NCI-H1694 treated with DMSO at 0.1 percent for 48 hours (cell line): ENCODE measurements at regions not wholly inside any gene's neighbourhood (a gene's known extent, or its start where the extent isn't known, plus 50 kb on each side); places are given as distances from the start of the nearest gene placed in this dataset.

Source experiments
- DNase-seq: peaks from one replicate; lab custom pipeline; 2025; lab: John Stamatoyannopoulos, UW

GRCh38 chr10:105793071-105793470 is 1152.0 kb downstream of the SORCS3 start:
- DNase-seq: no peak

- no peak for DNase-seq
These were observed 1144.6 kb downstream of the SORCS3 start for GRCh38 chr10:105785721-105786120.

- DNase-seq: no peak
These were observed 1142.9 kb downstream of the SORCS3 start for GRCh38 chr10:105783936-105784483.

- DNase-seq: no peak
These were observed 1133.8 kb downstream of the SORCS3 start for GRCh38 chr10:105774881-105775280.

GRCh38 chr10:105774351-105774750 is 1133.3 kb downstream of the SORCS3 start:
- DNase-seq: no peak

GRCh38 chr10:105770524-105771212 is 1129.6 kb downstream of the SORCS3 start:
- DNase-seq: no peak

GRCh38 chr10:105769248-105770184 is 1128.4 kb downstream of the SORCS3 start:
- no peak for DNase-seq

GRCh38 chr10:105763611-105764010 is 1122.5 kb downstream of the SORCS3 start:
- no peak for DNase-seq

- DNase-seq: no peak
These were observed 1120.6 kb downstream of the SORCS3 start for GRCh38 chr10:105761576-105762260.

GRCh38 chr10:105759669-105760068 is 1118.6 kb downstream of the SORCS3 start:
- no peak for DNase-seq

GRCh38 chr10:105758209-105758998 is 1117.3 kb downstream of the SORCS3 start:
- DNase-seq: no peak

GRCh38 chr10:105757302-105757701 is 1116.2 kb downstream of the SORCS3 start:
- DNase-seq: no peak

- DNase-seq: no peak
These were observed 1115.3 kb downstream of the SORCS3 start for GRCh38 chr10:105756386-105756785.

- DNase-seq: no peak
These were observed 1110.6 kb downstream of the SORCS3 start for GRCh38 chr10:105751688-105752087.

- no peak for DNase-seq
These were observed 1104.6 kb downstream of the SORCS3 start for GRCh38 chr10:105745596-105746148.

- no peak for DNase-seq
These were observed 1102.4 kb downstream of the SORCS3 start for GRCh38 chr10:105743343-105744056.

- DNase-seq: no peak
These were observed 1101.8 kb downstream of the SORCS3 start for GRCh38 chr10:105742923-105743322.

GRCh38 chr10:105742184-105742583 is 1101.1 kb downstream of the SORCS3 start:
- no peak for DNase-seq

- no peak for DNase-seq
These were observed 1093.4 kb downstream of the SORCS3 start for GRCh38 chr10:105734479-105734878.

- no peak for DNase-seq
These were observed 1092.8 kb downstream of the SORCS3 start for GRCh38 chr10:105733924-105734323.
